Fibroblast of pulmonary artery (primary cell): ENCODE measurements at regions not wholly inside any gene's neighbourhood (a gene's known extent, or its start where the extent isn't known, plus 50 kb on each side); places are given as distances from the start of the nearest gene placed in this dataset.

Source experiments
- DNase-seq: peaks from one replicate; pipeline ENCODE4 v3.0.0-alpha.2; 2010; ENCODE audit warnings: low read depth
- H3K4me3 ChIP-seq: replicated peaks from 2 replicates; pipeline ENCODE4 v1.5.1; 2011; ENCODE audit warnings: low read depth, mild to moderate bottlenecking, control low read depth, low read length, moderate library complexity
- CTCF ChIP-seq: IDR thresholded peaks from 2 replicates; pipeline ENCODE4 v1.5.1; 2011; ENCODE audit warnings: mild to moderate bottlenecking, control low read depth, low read length, inconsistent platforms; ENCODE audit errors: missing control alignments

DNA sequence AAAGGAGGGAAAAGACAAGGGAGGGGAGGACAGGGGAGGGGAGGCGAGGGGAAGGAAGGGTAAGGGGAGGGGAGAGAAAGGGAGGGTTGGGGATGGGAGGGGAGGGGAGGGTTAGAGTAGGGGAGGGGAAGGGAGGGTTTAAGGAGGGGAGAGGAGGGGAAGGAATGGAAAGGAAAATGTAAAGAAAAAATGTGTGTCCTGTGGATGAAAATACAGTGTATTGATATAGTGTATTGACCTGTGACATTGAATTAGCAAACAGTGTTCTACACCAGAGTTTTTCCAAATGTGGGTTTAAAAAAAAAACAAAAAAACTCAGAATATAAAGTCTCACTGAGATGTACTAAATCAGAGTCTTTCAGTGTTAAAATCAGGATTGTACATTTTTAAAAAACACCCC, 1279.8 kb upstream of the ADGRL2 start:
- no peak for DNase-seq
- H3K4me3 ChIP-seq, result no peak overlapping the region
- TF ChIP-seq CTCF, result no peak

DNA sequence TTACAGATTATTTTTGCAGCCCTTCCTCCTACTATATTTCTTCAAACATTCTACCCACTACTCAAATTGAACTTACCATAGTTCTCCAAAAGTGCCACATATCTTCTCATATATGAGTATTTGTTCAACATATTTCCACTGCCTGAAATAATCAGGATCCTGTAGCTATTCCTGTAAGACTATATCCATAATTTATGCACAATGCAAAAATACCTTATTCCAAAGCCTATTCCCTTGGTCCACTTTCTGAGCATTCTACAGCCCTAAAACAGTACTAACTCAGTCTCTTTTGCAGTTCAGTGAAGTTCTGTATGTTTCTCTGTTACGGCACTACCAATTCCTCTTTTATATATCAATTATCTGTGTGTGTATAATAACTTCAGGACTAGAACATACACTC, 1283.7 kb upstream of the ADGRL2 start:
- no peak for TF ChIP-seq CTCF
- H3K4me3 ChIP-seq, result no peak overlapping the region

GRCh38 chr1:80509965-80510522, 1290.7 kb upstream of the ADGRL2 start:
- no peak for TF ChIP-seq CTCF
- no peak overlapping the region for H3K4me3 ChIP-seq
- DNase-seq, result no peak

More for the DNA sequence above, 1283.7 kb upstream of the ADGRL2 start:
- no peak for DNase-seq

DNA sequence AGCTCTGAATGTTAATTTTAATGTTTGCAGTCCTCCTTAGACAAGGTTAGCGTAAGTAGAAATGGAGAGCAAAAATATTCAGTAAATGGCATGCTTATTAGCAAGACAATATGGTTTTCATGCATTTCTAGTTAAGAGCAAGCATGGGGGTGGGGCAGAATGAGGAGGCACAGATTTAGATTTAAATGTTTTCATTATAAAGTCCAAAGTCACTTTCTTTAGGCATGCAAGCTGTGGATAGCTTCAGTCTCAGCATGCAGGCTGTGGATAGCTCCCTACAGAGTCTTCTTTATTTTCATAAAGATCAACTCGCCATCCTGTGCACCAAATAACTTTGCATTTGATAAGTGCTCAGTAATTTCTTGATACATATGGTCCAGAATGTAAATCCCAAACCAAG, 1294.5 kb upstream of the ADGRL2 start:
- TF ChIP-seq CTCF, result no peak
- H3K4me3 ChIP-seq, result no peak overlapping the region
- no peak for DNase-seq

GRCh38 chr1:80498673-80499072, 1302.1 kb upstream of the ADGRL2 start:
- TF ChIP-seq CTCF, result no peak
- peak; percentile 3 for DNase-seq
- no peak overlapping the region for H3K4me3 ChIP-seq

GRCh38 chr1:80495806-80496205, 1304.9 kb upstream of the ADGRL2 start:
- TF ChIP-seq CTCF, result no peak
- no peak for DNase-seq
- no peak overlapping the region for H3K4me3 ChIP-seq

GRCh38 chr1:80472145-80472544, 1328.6 kb upstream of the ADGRL2 start:
- DNase-seq, result no peak
- TF ChIP-seq CTCF, result no peak
- H3K4me3 ChIP-seq, result no peak overlapping the region
